ENCODE measurements at regions not wholly inside any gene's neighbourhood (a gene's known extent, or its start where the extent isn't known, plus 50 kb on each side); places are given as distances from the start of the nearest gene placed in this dataset.

DNA sequence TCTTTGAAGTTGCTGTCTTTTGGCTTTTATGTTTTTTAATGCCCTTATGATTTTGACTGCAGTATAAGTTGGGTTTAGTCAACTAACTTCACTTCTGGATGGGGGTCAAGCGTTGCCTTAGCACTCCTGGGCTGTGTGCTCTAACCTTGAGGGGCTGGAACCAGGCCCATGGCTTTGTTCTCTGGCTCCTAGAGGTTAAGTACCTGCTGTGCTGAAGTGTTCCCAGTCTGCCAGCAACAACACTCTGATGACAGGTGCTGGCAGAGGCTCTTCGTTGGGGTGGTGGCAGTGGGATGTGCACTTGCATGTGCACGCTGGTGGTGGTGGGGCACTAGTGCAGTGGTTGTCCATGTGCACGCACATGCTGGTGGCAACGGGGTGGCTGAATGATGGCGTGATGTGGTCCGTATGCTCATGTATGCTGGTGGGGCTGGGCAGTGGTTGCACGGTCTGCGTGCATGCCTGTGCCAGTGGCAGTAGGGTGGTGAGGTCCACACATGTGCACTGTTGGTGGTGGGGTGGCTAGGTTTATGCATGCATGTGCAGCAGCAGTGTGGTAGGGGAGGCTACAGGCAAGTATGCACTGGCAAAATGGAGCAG is 447.8 kb upstream of the GOT2 start:
- H3K4me3 Mint-ChIP-seq, result no peak overlapping the region
- no peaks in the 10 kb centered on the region for H3K4me1 Mint-ChIP-seq
- H3K27ac Mint-ChIP-seq, result no peak overlapping the region
- no peaks in the 10 kb centered on the region for H3K36me3 Mint-ChIP-seq (ENCODE audit: low read depth)
- intact Hi-C loops (cut with micrococcal nuclease), result no loop called here
- no peaks in the 10 kb centered on the region for H3K27me3 Mint-ChIP-seq
- no peak for ATAC-seq (ENCODE audit: low read depth)
- TF ChIP-seq CTCF (IDR thresholded peaks at IDR 0.05), result no peak
- no peaks in the 10 kb centered on the region for H3K9me3 Mint-ChIP-seq
- ChIA-PET POLR2A (no interaction called here), CTCF (no interaction called here)
- no peak for DNase-seq

GRCh38 chr16:59180083-59180476 is 446.0 kb upstream of the GOT2 start:
- Mint-ChIP-seq H3K36me3 (ENCODE audit: low read depth) (no peaks in the 10 kb centered on the region), H3K4me1 (no peaks in the 10 kb centered on the region)
- CTCF ChIA-PET, result no interaction called here

GRCh38 chr16:59179446-59180082 is 445.4 kb upstream of the GOT2 start:
- H3K27ac Mint-ChIP-seq, result no peak overlapping the region
- no peaks in the 10 kb centered on the region for H3K27me3 Mint-ChIP-seq
- DNase-seq, result no peak
- no peak for ATAC-seq (ENCODE audit: low read depth)
- no peaks in the 10 kb centered on the region for H3K9me3 Mint-ChIP-seq
- intact Hi-C loops (cut with micrococcal nuclease), result no loop called here
- ChIA-PET POLR2A (no interaction called here), CTCF (no interaction called here)
- H3K4me1 Mint-ChIP-seq, result no peaks in the 10 kb centered on the region
- no peaks in the 10 kb centered on the region for H3K36me3 Mint-ChIP-seq (ENCODE audit: low read depth)
- no peak for TF ChIP-seq CTCF (IDR thresholded peaks at IDR 0.05)
- H3K4me3 Mint-ChIP-seq, result no peak overlapping the region

More at GRCh38 chr16:59180083-59180476, 446.0 kb upstream of the GOT2 start:
- H3K4me3 Mint-ChIP-seq, result no peak overlapping the region
- no peak for ATAC-seq (ENCODE audit: low read depth)
- POLR2A ChIA-PET, result no interaction called here
- no peak for DNase-seq
- intact Hi-C loops (cut with micrococcal nuclease), result no loop called here
- no peak for TF ChIP-seq CTCF (IDR thresholded peaks at IDR 0.05)
- no peaks in the 10 kb centered on the region for H3K27me3 Mint-ChIP-seq
- no peaks in the 10 kb centered on the region for H3K9me3 Mint-ChIP-seq
- H3K27ac Mint-ChIP-seq, result no peak overlapping the region

DNA sequence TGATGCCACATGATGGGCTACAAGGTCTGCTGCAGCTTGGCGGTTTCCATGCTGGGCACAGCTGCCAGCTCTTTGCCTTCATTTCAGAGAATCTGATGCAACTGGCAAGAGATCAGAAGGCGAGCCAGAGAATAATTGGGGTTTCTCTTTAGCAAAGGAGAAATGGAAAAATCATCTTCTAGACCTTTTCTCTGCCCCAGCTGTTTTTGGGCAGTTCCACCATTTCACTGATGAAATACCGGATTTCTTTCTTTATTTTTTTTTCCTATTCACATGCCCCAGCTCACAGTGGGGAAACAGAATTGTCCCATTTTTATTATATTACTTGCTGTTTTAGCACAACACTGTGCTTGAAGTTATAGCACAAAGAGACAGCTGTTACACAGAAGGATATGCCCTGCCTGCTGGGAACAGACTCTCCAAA is 439.3 kb upstream of the GOT2 start:
- intact Hi-C loops (cut with micrococcal nuclease), result no loop called here
- H3K4me1 Mint-ChIP-seq, result no peaks in the 10 kb centered on the region
- ChIA-PET POLR2A (no interaction called here), CTCF (no interaction called here)
- no peaks in the 10 kb centered on the region for H3K9me3 Mint-ChIP-seq
- TF ChIP-seq CTCF (IDR thresholded peaks at IDR 0.05), result no peak
- no peak overlapping the region for H3K27ac Mint-ChIP-seq
- H3K36me3 Mint-ChIP-seq (ENCODE audit: low read depth), result no peaks in the 10 kb centered on the region
- no peaks in the 10 kb centered on the region for H3K27me3 Mint-ChIP-seq
- no peak overlapping the region for H3K4me3 Mint-ChIP-seq
- ATAC-seq (ENCODE audit: low read depth), result no peak
- no peak for DNase-seq

- intact Hi-C loops (cut with micrococcal nuclease), result no loop called here
Observed at GRCh38 chr16:59170099-59170712, 436.1 kb upstream of the GOT2 start.

More at GRCh38 chr16:59170099-59170712, 436.1 kb upstream of the GOT2 start:
- no peak for DNase-seq
- H3K9me3 Mint-ChIP-seq, result no peaks in the 10 kb centered on the region
- no peaks in the 10 kb centered on the region for H3K4me1 Mint-ChIP-seq
- ATAC-seq (ENCODE audit: low read depth), result no peak
- H3K27ac Mint-ChIP-seq, result no peak overlapping the region
- H3K27me3 Mint-ChIP-seq, result no peaks in the 10 kb centered on the region
- ChIA-PET CTCF (no interaction called here), POLR2A (no interaction called here)
- no peak for TF ChIP-seq CTCF (IDR thresholded peaks at IDR 0.05)
- no peak overlapping the region for H3K4me3 Mint-ChIP-seq
- no peaks in the 10 kb centered on the region for H3K36me3 Mint-ChIP-seq (ENCODE audit: low read depth)
